H1 (cell line): ENCODE measurements at regions not wholly inside any gene's neighbourhood (a gene's known extent, or its start where the extent isn't known, plus 50 kb on each side); places are given as distances from the start of the nearest gene placed in this dataset.

Experiments used
- EP300 ChIP-seq, 2 experiments: IDR thresholded peaks; 1 replicate in 1 of 2; 2 replicates in 1 of 2; pipeline ENCODE4 v1.6.1; 2011 to 2012; ENCODE audit warnings: low read depth in 2 of 2, low read length in 2 of 2, mild to moderate bottlenecking in 2 of 2, borderline replicate concordance in 1 of 2, inconsistent platforms in 1 of 2, moderate library complexity in 1 of 2
- FOSL1 ChIP-seq: IDR thresholded peaks from 2 replicates; pipeline ENCODE4 v1.6.1; 2011; ENCODE audit warnings: mild to moderate bottlenecking, low read depth, low read length, moderate library complexity; ENCODE audit not compliant: insufficient read depth
- POLR2A ChIP-seq, 2 experiments: IDR thresholded peaks; 1 replicate in 1 of 2; 2 replicates in 1 of 2; pipeline ENCODE4 v1.6.1; 2011; ENCODE audit warnings: low read depth in 2 of 2, low read length in 2 of 2, mild to moderate bottlenecking in 2 of 2; ENCODE audit errors: control extremely low read depth in 1 of 2
- RAD21 ChIP-seq, 2 experiments: IDR thresholded peaks in 1 of 2; conservative IDR thresholded peaks in 1 of 2; 2 replicates each; pipeline ENCODE4 v1.6.1; 2011; ENCODE audit warnings: low read depth in 2 of 2, low read length in 2 of 2, improper control_type of control experiment in 1 of 2, inconsistent platforms in 1 of 2, mild to moderate bottlenecking in 1 of 2, moderate library complexity in 1 of 2
- RNF2 ChIP-seq: fragments of 200-900, 300-1000 bp; sonication (generic); IDR thresholded peaks from 2 replicates; pipeline ENCODE4 v1.7.1; 2016; ENCODE audit warnings: borderline replicate concordance, low read depth, mild to moderate bottlenecking, antibody characterized with exemption, low read length; ENCODE audit not compliant: poor library complexity, severe bottlenecking; ENCODE audit errors: missing control alignments
- SUZ12 ChIP-seq: fragments of 200-600 bp; sonication (generic); IDR thresholded peaks from 2 replicates; pipeline ENCODE4 v1.6.1; 2012; ENCODE audit warnings: mild to moderate bottlenecking, inconsistent platforms, low read length, moderate library complexity, mixed read lengths
- TBP ChIP-seq: IDR thresholded peaks from 2 replicates; pipeline ENCODE4 v1.6.1; 2011; ENCODE audit warnings: low read depth, low read length, improper control_type of control experiment
- TF ChIP-seq, protein P1 (sequence below), 3 experiments: IDR thresholded peaks; 1 replicate in 2 of 3; 2 replicates in 1 of 3; pipeline versions ENCODE4 v1.5.1 to v1.6.1; 2011; ENCODE audit warnings: low read length in 3 of 3, mild to moderate bottlenecking in 3 of 3, inconsistent platforms in 2 of 3, low read depth in 1 of 3, moderate library complexity in 1 of 3; ENCODE audit not compliant: insufficient read depth in 1 of 3; ENCODE audit errors: control extremely low read depth in 1 of 3

DNA sequence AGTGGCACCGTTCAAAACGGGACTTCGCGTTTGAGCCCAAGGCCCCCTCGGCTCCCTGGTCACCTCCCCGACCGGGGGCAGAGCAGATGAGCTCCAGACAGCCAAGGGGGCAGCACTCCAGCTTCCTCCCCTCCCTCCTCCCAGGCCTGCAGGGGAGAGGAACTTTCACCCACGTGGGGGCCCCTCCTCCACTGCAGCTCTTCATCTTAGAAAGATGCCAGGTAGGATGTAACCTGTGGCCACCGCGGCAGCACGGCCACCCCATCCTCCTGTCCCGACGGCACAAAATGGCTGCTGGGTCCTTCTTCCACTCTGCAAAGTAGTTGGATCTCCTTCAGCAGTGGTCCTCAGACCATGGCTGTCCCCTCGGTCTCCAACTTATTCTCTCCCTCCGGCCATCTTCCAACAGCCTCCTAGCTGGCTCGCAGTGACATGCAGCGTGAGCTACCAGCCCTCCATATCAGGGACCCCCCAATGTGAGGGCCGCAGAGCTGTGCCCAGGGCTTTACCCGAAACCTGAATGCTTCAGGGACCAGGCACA lies 94.5 kb upstream of the ID2 start:
- TF ChIP-seq RAD21 (IDR thresholded peaks at IDR 0.05 in 1 of 2, conservative IDR thresholded peaks at IDR 0.05 in 1 of 2; ENCODE audit: low read depth in 2 of 2, low read length in 2 of 2) (no peak), POLR2A (IDR thresholded peaks at IDR 0.05; ENCODE audit: control extremely low read depth in 1 of 2, low read depth in 2 of 2, low read length in 2 of 2) (no peak), TBP (no peak), EP300 (IDR thresholded peaks at IDR 0.05; ENCODE audit: borderline replicate concordance in 1 of 2, low read depth in 2 of 2, low read length in 2 of 2) (no peak), RNF2 (no peak), FOSL1 (no peak), SUZ12 (no peak)
- TF ChIP-seq, protein P1, sequence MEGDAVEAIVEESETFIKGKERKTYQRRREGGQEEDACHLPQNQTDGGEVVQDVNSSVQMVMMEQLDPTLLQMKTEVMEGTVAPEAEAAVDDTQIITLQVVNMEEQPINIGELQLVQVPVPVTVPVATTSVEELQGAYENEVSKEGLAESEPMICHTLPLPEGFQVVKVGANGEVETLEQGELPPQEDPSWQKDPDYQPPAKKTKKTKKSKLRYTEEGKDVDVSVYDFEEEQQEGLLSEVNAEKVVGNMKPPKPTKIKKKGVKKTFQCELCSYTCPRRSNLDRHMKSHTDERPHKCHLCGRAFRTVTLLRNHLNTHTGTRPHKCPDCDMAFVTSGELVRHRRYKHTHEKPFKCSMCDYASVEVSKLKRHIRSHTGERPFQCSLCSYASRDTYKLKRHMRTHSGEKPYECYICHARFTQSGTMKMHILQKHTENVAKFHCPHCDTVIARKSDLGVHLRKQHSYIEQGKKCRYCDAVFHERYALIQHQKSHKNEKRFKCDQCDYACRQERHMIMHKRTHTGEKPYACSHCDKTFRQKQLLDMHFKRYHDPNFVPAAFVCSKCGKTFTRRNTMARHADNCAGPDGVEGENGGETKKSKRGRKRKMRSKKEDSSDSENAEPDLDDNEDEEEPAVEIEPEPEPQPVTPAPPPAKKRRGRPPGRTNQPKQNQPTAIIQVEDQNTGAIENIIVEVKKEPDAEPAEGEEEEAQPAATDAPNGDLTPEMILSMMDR (IDR thresholded peaks at IDR 0.05; ENCODE audit: control extremely low read depth in 1 of 3, insufficient read depth in 1 of 3, low read depth in 1 of 3, low read length in 3 of 3): no peak
